ENCODE measurements at regions not wholly inside any gene's neighbourhood (a gene's known extent, or its start where the extent isn't known, plus 50 kb on each side); places are given as distances from the start of the nearest gene placed in this dataset.
"Not testable (repeated sequence)": the region's sequence is repeated elsewhere in the genome, so short reads cannot be mapped to it uniquely, and the experiment has no call there.

- no peak for DNase-seq
Measured at GRCh38 chr21:16124378-16125138, 394.8 kb downstream of the USP25 start.

- DNase-seq = no peak
Measured at GRCh38 chr21:16125274-16125673, 395.5 kb downstream of the USP25 start.

GRCh38 chr21:16132453-16132852 is 402.7 kb downstream of the USP25 start:
- not testable (repeated sequence) for DNase-seq

- DNase-seq = no peak
Measured at GRCh38 chr21:16133248-16133647, 403.5 kb downstream of the USP25 start.

- no peak for DNase-seq
Measured at GRCh38 chr21:16134134-16134533, 404.4 kb downstream of the USP25 start.

- DNase-seq = no peak
Measured at GRCh38 chr21:16137106-16137505, 407.3 kb downstream of the USP25 start.

- DNase-seq = no peak
Measured at GRCh38 chr21:16145052-16145451, 415.3 kb downstream of the USP25 start.

GRCh38 chr21:16145479-16145878 is 415.7 kb downstream of the USP25 start:
- no peak for DNase-seq

- DNase-seq = no peak
Measured at GRCh38 chr21:16154321-16154720, 424.5 kb downstream of the USP25 start.

- no peak for DNase-seq
Measured at GRCh38 chr21:16154951-16155635, 425.3 kb downstream of the USP25 start.

- DNase-seq = no peak
Measured at GRCh38 chr21:16156841-16157489, 427.2 kb downstream of the USP25 start.

- DNase-seq = no peak
Measured at GRCh38 chr21:16159213-16159970, 429.6 kb downstream of the USP25 start.

GRCh38 chr21:16159971-16160350 is 430.2 kb downstream of the USP25 start:
- DNase-seq = no peak

- DNase-seq = no peak
Measured at GRCh38 chr21:16162953-16163352, 433.2 kb downstream of the USP25 start.

GRCh38 chr21:16169102-16169511 is 439.3 kb downstream of the USP25 start:
- no peak for DNase-seq

- DNase-seq = no peak
Measured at GRCh38 chr21:16169779-16170178, 440.0 kb downstream of the USP25 start.

- DNase-seq = no peak
Measured at GRCh38 chr21:16176570-16176969, 446.8 kb downstream of the USP25 start.

- no peak for DNase-seq
Measured at GRCh38 chr21:16177532-16177931, 447.8 kb downstream of the USP25 start.

- no peak for DNase-seq
Measured at GRCh38 chr21:16179773-16180172, 450.0 kb downstream of the USP25 start.

GRCh38 chr21:16180614-16181013 is 450.8 kb downstream of the USP25 start:
- no peak for DNase-seq

GRCh38 chr21:16181018-16181417 is 451.2 kb downstream of the USP25 start:
- DNase-seq = no peak

- DNase-seq = no peak
Measured at GRCh38 chr21:16185766-16186165, 456.0 kb downstream of the USP25 start.

GRCh38 chr21:16186742-16187141 is 457.0 kb downstream of the USP25 start:
- no peak for DNase-seq
